Ovary (tissue), 7 donors: ENCODE measurements at regions not wholly inside any gene's neighbourhood (a gene's known extent, or its start where the extent isn't known, plus 50 kb on each side); places are given as distances from the start of the nearest gene placed in this dataset.

Source experiments
- DNase-seq, 5 donors: peaks; one replicate each; pipeline ENCODE4 v3.0.0-alpha.2; 2019 to 2020
- H3K27ac ChIP-seq, 2 donors: fragments of 200-600 bp; one replicate each; pipeline versions ENCODE4 v1.5.1 to v1.8.0; 2019 to 2022
- H3K27me3 ChIP-seq: fragments of 200-600 bp; one replicate; pipeline ENCODE4 v1.8.0; 2022
- H3K36me3 ChIP-seq: fragments of 200-600 bp; sonication (generic); one replicate; pipeline ENCODE4 v1.5.1; 2019
- H3K4me1 ChIP-seq: one replicate; pipeline ENCODE4 v1.8.1; 2013; ENCODE audit warnings: mild to moderate bottlenecking, moderate library complexity; ENCODE audit not compliant: insufficient read depth
- H3K4me3 ChIP-seq: fragments of 200-600 bp; sonication (generic); one replicate; pipeline ENCODE4 v1.5.1; 2017
- H3K9me3 ChIP-seq, 2 donors: fragments of 200-600 bp in 1 of 2; sonication (generic) in 1 of 2; one replicate each; pipeline versions ENCODE4 v1.5.1 to v1.8.1; 2013 to 2019; ENCODE audit warnings: mild to moderate bottlenecking in 1 of 2, moderate library complexity in 1 of 2
- CTCF ChIP-seq, 3 donors: fragments of 450-650 bp in 2 of 3; fragments of 200-600 bp in 1 of 3; IDR thresholded peaks; one replicate each; pipeline versions ENCODE4 v1.5.1 to v1.8.0; 2016 to 2022; ENCODE audit warnings: antibody characterized with exemption in 3 of 3, mild to moderate bottlenecking in 1 of 3
- EP300 ChIP-seq: sonication (generic); formaldehyde crosslinking; IDR thresholded peaks from one replicate; pipeline ENCODE4 v1.6.1; 2017; ENCODE audit warnings: antibody characterized with exemption
- POLR2A ChIP-seq: fragments of 450-650 bp; IDR thresholded peaks from one replicate; pipeline ENCODE4 v1.6.1; 2017; ENCODE audit warnings: antibody characterized with exemption, mild to moderate bottlenecking, moderate library complexity
- WGBS, 3 donors: extraction: QIAGEN DNeasy Blood & Tissue Kit in 1 of 3; methylation state at CpG; one replicate each; pipeline versions ENCODE4 v1.1.5 to v1.1.7; 2013 to 2017; 5-methylcytosine and 5-hydroxymethylcytosine counted together
- intact Hi-C, 4 donors: fragments of 100-400 bp; cut with DNase I; formaldehyde crosslinking; loops; one replicate each; pipeline versions ENCODE4 v1.11.0 to v1.15.1; 2022 to 2023
- donor health status: DM: no; HTN: no; CAD: no; lungs with moderate emphysema.
- donor health status: DM: no; HTN: no; CAD: no.
- donor health status: Bipolar disorder and iron deficiency.
- donor health status: DM: no; HTN: no; CAD: no.
- donor health status: DM: yes; HTN: yes; CAD: no.

DNA sequence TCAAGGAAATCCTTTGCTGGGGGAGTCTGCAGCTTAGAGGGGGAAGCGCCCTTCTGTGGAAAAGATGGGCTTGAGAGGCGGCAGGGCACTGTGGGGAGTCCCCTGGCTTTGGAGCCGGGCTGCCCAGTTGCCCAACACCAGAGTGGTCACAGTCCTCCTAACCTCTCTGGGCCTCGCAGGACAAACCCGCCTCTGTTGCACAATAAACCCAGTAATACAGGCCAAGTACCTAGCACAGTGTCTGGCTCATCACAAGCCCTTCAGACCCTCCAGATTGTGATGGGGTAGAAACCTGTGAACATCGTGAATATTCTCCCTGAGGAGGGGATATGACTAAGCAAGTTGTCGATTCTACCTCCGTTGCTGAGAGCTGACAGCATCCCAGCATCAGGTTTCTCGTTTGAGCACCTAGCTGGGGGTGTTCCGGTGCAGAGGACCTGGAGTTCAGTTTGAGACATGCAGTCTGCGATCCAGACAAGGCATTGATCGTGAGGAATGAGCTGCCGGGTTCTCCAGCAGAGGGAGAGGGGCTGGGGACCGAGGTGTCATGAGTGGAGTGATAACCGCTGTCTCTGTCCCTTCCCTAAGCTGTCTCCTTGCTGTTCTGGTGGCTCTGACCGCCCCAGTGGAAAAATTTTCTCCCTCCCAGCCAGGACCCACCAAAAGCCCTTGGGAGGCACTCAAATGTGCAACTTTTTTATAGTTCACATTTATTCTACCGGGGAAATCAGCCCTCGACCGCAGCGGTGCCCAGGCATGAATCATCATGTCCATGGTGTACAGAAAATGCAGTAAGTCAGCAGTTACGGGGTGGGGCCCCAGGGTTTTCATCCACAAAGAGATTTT lies 161.9 kb downstream of the WSCD1 start:
- Histone ChIP-seq H3K4me3 (no peak overlapping the region), H3K36me3 (no peaks in the 10 kb centered on the region), H3K27me3 (no peaks in the 10 kb centered on the region), H3K9me3 (no peaks in the 10 kb centered on the region), H3K4me1 (no peaks in the 10 kb centered on the region), H3K27ac (no peak overlapping the region)
- intact Hi-C loops: no loop called here
- WGBS, 3 donors: 57 to 66% (median 62%) methylated on average over 21 of the region's 21 CpGs
- no peak for TF ChIP-seq POLR2A
- no peak for DNase-seq

- H3K36me3 ChIP-seq: no peaks in the 10 kb centered on the region
- no peaks in the 10 kb centered on the region for H3K4me1 ChIP-seq
- no peak for TF ChIP-seq EP300
- TF ChIP-seq POLR2A: no peak
- no peak for TF ChIP-seq CTCF (IDR thresholded peaks at IDR 0.05)
- DNase-seq: no peak
- H3K4me3 ChIP-seq: no peak overlapping the region
- no peaks in the 10 kb centered on the region for H3K27me3 ChIP-seq
- no peaks in the 10 kb centered on the region for H3K9me3 ChIP-seq
- no peak overlapping the region for H3K27ac ChIP-seq
- WGBS, 3 donors: 83 to 84% (median 84%) methylated on average over 8 of the region's 8 CpGs
- intact Hi-C loops: no loop called here
Observed at GRCh38 chr17:6231465-6231864, 161.3 kb downstream of the WSCD1 start.

- no peaks in the 10 kb centered on the region for H3K9me3 ChIP-seq
- H3K4me3 ChIP-seq: no peak overlapping the region
- no peaks in the 10 kb centered on the region for H3K4me1 ChIP-seq
- no peak for DNase-seq
- no peak for TF ChIP-seq CTCF (IDR thresholded peaks at IDR 0.05)
- TF ChIP-seq POLR2A: no peak
- no peak for TF ChIP-seq EP300
- H3K36me3 ChIP-seq: no peaks in the 10 kb centered on the region
- no peak overlapping the region for H3K27ac ChIP-seq
- 82 to 86% (median 86%) methylated on average over 7 of the region's 7 CpGs for WGBS, 3 donors
- intact Hi-C loops: no loop called here
- H3K27me3 ChIP-seq: no peaks in the 10 kb centered on the region
Observed at GRCh38 chr17:6218333-6218732, 148.2 kb downstream of the WSCD1 start.

GRCh38 chr17:6215071-6216035 lies 145.2 kb downstream of the WSCD1 start:
- Histone ChIP-seq H3K4me1 (no peaks in the 10 kb centered on the region), H3K4me3 (no peak overlapping the region), H3K9me3 (no peaks in the 10 kb centered on the region), H3K27ac (no peak overlapping the region), H3K36me3 (no peaks in the 10 kb centered on the region), H3K27me3 (no peaks in the 10 kb centered on the region)
- DNase-seq: no peak
- TF ChIP-seq POLR2A (no peak), CTCF (IDR thresholded peaks at IDR 0.05) (no peak), EP300 (no peak)
- intact Hi-C loops: no loop called here
- WGBS, 3 donors: 75 to 80% (median 78%) methylated on average over 13 of the region's 13 CpGs
